Kidney glomerular epithelial cell (primary cell): ENCODE measurements at regions not wholly inside any gene's neighbourhood (a gene's known extent, or its start where the extent isn't known, plus 50 kb on each side); places are given as distances from the start of the nearest gene placed in this dataset.

Experiments used
- DNase-seq: peaks from one replicate; lab custom pipeline; 2025; lab: John Stamatoyannopoulos, UW

DNA sequence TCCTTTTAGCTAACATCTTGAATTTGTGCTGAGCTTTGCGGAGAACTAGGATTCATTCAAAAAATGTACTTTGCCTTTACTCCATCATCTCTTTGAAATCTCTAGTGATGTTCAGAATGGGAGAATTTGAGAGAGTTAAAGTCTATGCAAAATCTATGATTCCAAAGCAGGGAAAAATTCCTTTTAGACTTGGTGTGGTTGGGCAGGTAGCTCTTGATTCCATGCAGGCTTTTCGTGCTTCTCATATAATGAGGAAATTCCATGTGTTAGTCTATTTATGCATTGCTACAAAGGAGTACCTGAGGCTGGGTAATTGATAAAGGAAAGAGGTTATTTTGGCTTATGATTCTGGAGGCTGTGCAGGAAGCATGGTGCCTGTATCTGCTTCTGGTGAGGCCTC, 258.9 kb upstream of the EPHA4 start:
- DNase-seq = no peak

DNA sequence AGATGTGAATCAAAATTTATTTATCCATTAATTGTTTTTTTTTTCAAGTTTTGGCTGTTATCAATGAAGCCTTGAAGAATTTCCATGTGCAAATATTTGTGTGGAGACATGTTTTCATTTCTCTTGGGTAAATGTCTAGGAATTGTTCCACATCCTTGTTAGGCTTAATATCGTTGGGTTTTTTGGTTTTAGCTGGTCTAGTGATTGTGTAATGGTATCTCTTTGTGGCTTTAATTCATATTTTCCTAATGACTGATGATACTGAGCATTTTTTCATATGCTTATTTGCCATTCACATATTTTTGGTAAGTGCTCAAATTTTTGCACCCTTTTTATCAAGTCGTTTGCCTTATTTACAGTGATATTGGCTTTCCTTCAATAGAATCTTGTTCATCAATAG, 250.3 kb upstream of the EPHA4 start:
- no peak for DNase-seq

DNA sequence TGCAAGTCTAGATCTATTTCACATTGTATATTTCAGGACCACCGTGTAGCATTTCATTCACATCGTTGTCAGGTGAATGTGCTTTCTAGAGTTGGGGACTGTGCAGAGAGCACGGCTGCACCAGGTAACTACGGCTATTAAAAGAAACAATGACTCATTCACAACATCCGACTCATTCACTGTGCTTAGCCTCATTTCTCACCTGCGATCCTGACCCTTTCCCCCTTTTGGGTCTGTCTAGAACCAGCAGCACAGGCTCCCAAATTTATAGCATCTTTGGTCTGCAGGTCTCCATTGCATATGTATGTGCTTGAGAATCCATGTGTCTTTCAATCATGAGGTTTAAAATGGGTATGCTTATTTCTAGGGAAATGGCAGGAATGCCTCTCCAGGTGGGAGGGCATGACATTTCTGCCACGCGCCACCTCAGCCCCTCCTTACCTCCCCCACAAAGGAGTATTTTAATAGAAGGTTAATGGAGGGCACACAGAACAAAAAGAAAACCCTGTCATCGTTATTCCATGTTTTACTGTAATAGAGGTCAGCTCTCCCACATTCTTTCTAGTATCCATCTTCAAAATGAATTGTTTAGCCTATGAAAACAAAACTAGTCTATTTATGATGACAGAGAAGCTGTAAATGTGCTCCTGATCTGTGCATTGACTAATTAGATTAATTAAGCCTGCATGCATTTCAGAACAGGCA, 246.7 kb upstream of the EPHA4 start:
- DNase-seq = peak; percentile 11

DNA sequence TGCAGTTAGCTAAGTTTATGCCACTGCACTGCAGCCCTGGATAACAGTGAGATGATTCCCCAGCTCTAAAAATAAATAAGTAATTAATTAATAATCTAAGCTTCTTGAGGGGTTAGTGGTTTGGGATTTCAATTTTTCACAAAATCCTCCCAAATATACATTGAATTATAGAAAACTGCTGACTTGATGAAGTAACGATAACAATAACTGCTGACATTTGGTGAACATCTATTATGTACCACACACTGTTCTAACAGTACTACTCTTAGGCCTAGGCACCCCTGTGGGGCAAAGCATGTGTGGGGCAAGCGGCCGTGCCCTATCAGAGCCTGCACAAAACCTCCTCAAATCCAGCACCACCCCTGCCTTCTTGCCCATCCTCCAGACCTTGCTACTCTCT, 245.8 kb upstream of the EPHA4 start:
- DNase-seq = no peak

DNA sequence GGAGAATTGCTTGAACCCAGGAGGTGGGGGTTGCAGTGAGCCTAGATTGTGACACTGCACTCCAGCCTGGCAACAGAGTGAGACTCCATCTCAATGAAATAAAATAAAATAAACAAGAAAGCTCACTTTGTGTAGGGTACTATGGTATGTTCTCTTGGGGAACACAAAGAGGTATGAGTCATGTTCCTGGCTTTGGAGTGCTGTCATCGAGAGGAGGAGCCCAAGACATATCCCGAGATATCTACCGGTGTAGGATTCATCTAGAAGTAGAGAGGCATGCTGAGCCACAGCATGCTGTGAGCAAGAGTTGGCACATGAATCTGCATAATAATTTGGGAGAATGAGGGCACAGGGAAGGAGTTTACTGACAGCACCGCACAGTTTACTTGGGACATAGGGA, 244.9 kb upstream of the EPHA4 start:
- DNase-seq = no peak

- DNase-seq = no peak
Measured at GRCh38 chr2:221816566-221816965, 244.5 kb upstream of the EPHA4 start.

DNA sequence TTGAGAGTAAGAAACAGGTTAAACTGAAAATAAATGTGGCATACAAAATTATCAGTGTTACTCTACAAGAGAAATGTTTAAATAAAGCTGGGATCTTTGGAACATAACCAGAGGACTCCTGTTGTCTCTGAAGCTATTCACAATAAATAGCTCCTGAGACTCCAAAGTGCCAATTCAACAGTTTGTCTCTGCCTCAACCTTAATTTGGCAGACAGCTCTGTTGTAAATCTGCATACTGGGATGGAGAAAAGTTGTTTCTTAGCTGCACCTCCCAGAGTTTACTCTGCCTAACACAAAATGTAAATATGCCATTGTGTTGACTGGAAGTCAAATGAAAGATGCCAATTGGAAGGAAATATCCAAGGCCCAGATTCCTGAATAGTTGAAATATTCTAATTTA, 238.5 kb upstream of the EPHA4 start:
- no peak for DNase-seq

GRCh38 chr2:221810245-221810644, 238.1 kb upstream of the EPHA4 start:
- no peak for DNase-seq

DNA sequence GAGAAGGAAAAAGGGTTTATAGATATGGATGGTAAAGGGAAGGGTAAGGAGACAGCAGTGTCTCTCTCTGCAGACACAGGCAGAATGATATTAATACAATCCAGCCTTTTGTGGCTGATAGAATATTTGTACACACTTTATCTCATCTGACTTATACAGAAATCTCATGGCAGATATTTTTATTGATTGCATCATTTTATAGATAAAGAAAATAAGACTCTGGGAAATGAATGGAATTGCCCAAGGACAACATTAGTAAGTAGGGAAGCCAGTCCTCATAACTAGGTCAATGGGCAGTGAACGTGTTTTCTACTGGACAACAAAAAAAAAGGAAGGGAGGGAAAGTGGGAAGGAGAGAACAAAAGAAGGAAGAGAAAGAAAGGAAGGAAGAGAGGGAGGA, 236.4 kb upstream of the EPHA4 start:
- DNase-seq = no peak

- no peak for DNase-seq
Measured at GRCh38 chr2:221807706-221808105, 235.6 kb upstream of the EPHA4 start.

DNA sequence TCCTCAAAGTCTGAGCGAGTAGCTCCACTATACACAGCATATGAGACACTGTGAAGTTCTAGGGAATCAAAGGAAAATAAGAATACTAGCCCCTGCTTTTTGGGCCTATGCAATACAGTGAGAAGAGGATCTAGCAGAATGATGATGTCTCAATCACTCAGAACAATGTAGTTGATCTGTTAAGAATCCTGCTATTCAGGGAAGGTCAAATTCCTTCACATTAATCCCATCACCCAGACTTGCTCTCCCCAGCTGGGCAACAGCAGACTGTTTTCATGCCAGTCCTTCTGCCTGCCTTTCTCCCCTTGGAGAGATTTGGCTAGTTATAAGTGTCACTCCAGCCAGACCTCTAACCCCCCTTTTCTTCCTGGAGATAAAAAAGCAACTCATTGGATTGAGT, 230.0 kb upstream of the EPHA4 start:
- DNase-seq = no peak

DNA sequence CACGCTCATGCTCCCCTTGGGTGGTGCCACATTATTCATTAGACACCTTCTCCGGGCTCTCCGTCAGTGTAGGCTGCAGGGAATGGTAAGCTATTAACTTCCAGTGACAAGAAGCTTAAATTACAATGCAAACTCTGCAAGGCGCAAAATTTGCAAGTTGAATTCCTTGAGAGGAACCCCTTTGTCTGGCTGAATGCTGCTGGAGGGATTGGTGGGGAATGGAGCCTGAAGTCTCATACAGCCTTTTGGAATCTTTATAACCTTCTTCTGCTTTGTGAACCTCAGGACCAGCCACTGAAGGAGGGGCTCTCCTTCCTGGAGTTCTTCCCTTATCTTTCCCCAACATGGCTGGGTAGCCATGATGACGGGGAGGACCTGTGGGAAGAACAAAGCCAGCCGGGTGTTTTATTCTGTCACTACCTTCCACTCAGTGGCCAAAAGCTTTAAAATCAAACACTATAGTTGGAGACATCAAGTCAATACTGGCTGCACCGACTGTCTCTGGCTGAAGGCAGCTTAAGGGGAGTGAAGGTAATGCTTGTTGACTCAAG, 220.9 kb upstream of the EPHA4 start:
- DNase-seq = no peak

GRCh38 chr2:221791844-221792243, 219.7 kb upstream of the EPHA4 start:
- no peak for DNase-seq

DNA sequence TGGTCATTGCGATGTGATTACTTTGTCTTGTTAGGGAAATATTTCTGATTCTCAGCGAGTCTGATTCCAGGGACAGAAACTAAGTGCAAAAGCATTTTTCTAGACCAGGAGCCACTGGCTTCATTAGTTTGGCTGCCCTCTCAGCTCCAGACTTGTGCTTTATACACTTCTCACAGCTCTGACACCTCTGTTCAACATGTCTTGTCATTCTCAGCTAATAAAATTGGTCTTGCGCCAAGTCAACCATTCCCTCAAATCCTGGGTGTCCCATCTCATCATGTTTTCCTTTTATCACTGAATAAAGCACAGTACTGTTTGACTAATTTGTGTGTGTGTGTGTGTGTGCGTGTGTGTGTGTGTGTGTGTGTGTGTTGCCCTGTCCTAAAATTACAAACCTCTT, 215.5 kb upstream of the EPHA4 start:
- DNase-seq = no peak

- DNase-seq = no peak
Measured at GRCh38 chr2:221786297-221786926, 214.3 kb upstream of the EPHA4 start.

- peak; percentile 76 for DNase-seq
Measured at GRCh38 chr2:221780281-221780688, 208.2 kb upstream of the EPHA4 start.

- peak; percentile 75 for DNase-seq
Measured at GRCh38 chr2:221779614-221780067, 207.5 kb upstream of the EPHA4 start.

DNA sequence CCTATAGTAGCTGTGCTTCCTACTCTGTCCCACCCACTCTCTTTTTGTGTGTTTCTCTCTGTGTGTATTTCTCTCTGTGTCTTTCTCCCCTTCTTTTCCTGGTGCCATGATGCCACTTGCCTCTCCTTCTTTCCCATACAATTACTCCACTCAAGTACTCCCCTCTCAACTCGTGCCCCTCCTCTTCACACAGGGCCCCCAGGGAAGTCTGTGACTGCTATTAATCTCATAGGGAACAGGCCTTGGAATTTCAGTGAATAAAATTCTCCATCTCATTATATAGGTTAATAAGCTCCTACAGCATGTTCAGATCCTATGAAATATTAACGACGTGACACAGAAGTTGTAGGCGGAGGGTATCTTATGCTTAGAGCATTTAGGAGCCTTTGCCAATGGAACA, 205.9 kb upstream of the EPHA4 start:
- no peak for DNase-seq

GRCh38 chr2:221777119-221777518, 205.0 kb upstream of the EPHA4 start:
- DNase-seq = no peak

DNA sequence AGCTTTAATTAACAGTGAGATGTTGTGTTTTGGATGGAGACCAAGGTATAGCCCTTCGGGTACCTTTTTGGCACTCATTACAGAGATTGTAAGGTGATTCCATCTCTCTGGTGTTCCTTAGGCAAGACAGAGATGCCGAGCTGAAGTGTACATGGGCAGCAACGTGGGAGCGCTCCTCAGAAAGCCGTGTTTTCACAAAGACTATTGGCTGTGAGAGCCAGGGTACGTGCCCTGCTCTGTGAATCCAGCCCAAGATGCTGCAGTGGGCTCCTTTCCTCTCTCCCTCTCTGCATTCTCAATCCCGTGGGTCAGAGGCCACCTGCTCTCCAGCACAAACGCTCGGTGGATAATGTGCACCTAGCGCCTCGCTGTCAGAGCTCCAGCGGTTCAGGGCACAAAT, 203.0 kb upstream of the EPHA4 start:
- no peak for DNase-seq

DNA sequence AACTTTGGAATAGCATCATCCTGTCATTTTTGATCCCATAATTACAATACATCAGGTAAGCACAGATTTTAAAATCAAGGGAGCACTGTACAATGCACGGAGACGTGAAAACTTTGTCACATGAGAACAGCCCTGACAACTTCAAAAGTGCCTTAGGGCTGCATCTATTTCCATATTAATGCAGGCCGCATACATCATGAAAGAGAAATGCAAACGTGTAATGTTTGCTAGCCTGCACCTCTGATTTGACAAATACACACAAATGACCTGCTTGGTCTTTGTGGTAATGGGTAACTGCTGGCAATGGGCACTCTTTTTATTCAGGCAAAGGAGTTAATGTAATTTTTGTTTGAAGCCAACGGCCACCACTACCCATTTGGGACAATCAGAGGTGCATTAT, 202.0 kb upstream of the EPHA4 start:
- DNase-seq = no peak

GRCh38 chr2:221771297-221771696, 199.2 kb upstream of the EPHA4 start:
- DNase-seq = no peak

DNA sequence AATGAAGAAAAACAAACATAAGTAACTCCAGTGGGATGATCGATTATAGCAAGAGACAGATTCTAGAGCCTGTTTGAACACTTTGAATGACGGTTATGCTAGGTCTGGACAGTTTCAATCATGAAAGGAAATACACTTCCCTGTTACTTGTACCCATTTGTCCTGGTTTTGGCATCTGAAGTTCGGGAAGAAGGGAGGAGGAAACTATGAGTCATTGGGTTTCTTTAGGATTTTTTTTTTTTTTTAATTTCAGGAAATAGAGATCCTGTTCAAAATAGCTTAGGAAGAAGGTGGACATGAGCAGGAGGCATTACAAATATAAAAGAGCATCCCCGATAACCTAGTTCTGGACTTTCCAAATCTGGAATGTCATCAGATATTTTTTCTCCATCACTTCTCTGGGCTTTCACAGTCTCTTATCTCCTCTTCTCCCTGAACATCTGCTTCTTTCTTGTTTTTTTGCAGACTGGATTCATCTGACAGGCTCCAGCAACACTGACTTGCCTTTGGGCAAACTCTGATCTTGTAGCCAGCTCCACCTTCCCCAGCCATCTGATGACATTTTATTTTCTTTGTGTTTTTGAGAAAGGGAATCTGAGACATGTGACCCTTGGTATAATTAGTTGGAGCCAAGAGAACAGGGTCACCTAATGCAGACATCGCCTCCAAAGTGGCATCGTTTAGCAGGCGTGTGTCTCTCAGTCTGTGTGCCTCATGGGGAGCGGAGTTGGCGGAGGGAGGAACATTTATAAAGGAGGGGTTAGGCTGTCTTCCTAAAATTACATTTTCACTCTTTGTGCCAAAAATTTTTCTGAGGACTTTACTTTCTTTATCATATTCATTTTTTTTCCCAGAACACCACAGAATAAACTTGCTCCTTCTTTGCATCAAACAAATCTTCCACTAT, 195.3 kb upstream of the EPHA4 start:
- no peak for DNase-seq
